GM18861 (cell line): ENCODE measurements at regions not wholly inside any gene's neighbourhood (a gene's known extent, or its start where the extent isn't known, plus 50 kb on each side); places are given as distances from the start of the nearest gene placed in this dataset.
A peak's percentile ranks its signal among the peaks of the same experiment; 100 is the strongest.
"Not testable (repeated sequence)": the region's sequence is repeated elsewhere in the genome, so short reads cannot be mapped to it uniquely, and the experiment has no call there.

ENCODE experiments used
- ATAC-seq: cut with Tn5 transposase; IDR thresholded peaks from one replicate; pipeline ENCODE4 v1.9.1; 2021; ENCODE audit not compliant: unreplicated experiment

DNA sequence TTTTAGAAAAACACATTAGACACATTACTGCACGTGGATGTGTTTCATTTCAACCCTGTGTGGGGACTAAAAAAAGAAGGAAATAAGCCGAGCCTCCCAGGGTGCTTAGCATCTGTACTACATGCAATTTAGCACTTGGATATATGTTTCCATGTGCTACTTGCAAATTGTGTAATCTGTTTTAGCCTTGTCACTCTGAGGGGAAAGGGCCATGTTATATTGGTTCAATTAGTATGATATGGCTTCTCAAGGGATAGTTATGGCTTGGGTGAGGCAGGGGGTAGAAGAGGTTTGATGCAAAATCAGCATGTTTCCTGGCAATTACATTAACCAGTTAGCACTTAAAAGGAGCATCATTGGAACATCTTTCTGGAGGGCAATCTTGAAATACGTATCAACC, 353.5 kb upstream of the GOT2 start:
- ATAC-seq: no peak

DNA sequence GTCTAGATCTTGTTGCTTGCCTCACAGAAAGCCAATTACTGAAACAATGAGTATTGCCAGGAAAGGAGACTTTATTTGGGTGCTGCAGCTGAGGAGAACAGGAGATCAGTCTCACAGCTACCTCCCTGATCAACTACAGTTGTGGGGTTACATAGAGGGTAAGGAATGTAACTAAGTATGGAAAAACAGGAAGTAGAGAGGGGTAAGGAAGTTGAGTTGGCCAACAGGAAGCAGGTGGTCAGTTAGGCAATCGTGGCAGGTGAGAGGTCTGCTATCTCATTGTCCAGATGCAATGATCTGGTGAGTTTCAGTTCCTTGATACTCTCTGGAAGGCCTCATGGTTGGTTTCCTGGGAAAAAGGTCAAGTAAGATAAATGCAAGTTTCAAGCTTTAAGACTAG, 333.1 kb upstream of the GOT2 start:
- no peak for ATAC-seq

DNA sequence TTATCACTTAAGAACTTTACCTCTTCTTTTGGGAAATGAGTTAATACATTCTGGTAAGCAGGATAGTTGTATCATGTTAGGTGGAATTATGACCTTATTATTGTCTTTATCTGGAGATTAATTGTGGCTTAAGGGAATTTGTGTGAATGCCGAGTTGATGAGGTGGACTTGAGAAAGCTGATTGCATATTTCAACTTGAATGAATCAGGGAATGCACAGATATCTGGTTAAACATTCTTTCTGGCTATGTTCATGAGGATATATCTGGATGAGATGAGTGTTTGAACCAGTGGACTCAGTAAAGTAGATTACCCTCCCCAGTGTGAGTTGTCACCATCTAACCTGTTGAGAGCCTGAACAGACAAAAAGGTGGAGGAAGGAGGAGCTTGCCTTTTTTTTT, 326.1 kb upstream of the GOT2 start:
- no peak for ATAC-seq

DNA sequence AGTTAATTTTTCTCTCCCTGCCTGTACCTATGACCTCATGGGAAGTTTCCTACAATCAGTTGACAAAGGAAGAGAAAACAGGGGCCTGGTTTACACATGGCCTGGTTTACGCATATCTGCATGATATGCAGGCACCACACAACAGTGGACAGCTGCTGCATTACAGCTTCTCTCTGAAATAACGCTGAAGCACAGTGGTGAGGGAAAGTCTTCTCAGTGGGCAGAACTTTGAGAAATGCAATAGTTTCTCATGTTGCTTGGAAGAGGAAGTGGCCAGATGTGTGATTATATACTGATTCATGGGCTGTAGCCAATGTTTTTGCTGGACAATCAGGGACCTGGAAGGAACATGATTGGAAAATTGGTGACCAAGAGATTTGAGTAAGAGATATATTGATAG, 324.1 kb upstream of the GOT2 start:
- no peak for ATAC-seq

DNA sequence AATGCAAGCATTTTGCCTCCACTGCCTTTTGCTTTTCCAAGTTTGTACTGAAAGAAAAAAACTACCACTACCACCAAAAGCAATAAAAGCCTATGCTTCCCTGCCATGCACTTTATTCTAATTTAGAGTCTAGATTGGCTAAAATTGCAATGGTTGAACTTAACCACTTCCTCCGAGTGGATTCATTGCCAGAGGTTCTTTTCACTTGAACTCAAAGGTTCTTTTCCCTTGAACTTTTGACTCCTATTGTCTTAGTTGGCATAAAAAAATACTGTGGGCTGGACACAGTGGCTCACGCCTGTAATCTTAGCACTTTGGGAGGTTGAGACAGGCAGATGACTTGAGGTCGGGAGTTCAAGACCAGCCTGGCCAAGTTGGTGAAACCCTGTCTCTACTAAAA, 319.8 kb upstream of the GOT2 start:
- ATAC-seq: no peak

DNA sequence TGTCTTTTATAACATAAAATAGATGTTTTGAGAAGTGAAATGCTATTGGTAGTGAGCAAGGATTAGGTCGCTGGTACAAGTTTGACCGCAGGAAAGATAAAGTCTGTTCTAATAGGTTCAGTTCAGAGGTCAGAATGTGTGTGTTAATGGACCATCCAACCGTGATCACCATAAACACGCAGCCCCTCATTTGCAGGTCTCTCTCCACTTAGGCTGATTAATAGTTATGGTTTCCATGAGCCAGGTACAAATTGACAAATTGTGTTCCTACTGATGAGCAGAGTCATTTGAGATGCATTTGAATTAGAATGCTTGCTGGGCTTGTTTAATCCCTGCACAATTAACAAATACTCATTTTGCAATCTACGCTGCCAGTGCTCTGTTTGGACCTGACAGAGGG, 318.1 kb upstream of the GOT2 start:
- no peak for ATAC-seq

DNA sequence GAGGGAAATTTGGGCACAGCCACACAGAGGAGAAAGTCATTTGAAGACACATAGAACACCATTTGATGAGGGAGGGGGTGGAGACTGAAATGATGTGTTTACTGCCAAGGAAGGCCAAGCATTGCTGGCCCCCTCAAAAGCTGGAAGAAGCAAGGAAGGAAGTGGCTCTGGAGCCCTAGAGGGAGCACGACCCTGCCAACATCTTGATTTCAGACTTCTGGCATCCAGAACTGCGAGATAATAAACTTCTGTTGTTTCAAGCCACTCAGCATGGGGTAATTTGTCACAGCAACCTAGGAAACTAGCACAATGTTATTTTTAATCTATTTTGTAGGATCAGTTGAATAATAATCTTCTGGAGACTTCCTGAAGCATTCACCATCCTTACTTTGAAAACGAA, 314.8 kb upstream of the GOT2 start:
- no peak for ATAC-seq

DNA sequence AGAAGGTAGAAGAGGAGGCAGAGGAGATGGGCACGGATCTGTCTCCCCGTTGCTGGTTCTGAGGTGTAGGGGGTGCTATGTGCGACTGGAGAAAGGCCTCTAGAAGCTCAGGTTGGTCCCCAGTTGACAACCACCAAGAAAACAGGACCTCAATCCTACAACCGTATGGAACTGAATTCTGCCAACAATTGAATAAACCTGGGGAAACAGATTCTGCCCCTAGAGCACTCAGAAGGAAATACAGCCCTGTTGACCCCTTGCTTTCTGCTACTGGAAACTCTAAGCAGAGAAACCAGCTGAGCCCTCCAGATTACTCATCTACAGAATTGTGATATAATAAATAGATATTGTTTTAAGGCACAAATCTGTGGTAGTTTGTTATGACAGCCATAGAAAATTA, 313.0 kb upstream of the GOT2 start:
- no peak for ATAC-seq

DNA sequence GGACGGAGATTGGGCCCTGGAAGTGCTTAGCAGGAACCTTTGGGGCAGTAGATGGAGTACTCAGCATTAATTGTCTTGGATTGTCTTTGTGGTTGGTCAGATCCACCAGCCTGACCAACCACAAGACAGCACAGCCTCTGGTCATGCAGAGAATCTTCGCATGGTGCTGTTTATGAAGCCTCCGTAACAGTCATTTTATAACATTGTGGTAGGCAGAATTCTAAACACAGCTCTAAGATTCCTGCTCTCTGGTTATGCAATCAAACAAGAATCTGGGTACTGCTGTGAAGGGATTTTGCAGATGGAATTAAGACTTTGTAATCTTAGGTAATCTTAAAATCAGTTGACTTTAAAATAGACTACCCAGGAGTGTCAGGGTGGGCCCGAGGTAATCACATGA, 312.2 kb upstream of the GOT2 start:
- no peak for ATAC-seq

DNA sequence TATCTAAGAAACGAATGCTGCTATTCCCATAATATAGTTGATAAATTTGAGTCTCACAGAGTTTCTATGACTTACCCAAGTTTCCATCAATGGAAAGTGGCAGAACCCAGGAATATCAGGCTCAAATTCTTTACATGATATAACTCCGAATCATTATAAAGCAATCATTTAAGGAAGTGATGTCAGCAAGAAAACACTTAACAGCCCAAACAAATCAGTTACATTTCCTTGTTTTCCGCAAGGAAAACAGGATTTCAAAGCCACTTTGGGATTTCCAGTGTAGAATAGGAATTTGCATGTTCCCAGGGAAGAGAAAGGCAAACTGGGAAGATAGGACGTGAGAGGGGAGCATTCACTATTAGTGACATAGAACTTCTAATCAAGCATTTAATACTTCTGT, 311.4 kb upstream of the GOT2 start:
- no peak for ATAC-seq

DNA sequence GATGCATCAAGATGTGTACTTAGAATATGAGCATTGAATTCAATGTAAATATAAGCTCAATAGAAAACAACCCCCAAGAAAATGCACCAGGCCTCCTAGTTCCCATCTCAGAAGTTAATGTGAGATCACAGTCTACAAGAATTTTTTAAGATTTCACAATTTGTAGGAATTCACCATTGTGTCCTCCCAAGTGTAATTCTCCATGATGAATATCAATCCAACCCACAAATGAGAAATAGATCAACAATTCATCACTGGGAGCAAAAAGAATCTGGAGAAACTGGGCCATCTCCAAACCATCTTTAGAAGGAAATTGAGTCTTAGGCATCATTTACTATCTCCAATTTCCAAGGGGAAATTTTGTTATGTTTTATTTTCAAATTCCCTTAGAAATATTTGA, 310.5 kb upstream of the GOT2 start:
- no peak for ATAC-seq

DNA sequence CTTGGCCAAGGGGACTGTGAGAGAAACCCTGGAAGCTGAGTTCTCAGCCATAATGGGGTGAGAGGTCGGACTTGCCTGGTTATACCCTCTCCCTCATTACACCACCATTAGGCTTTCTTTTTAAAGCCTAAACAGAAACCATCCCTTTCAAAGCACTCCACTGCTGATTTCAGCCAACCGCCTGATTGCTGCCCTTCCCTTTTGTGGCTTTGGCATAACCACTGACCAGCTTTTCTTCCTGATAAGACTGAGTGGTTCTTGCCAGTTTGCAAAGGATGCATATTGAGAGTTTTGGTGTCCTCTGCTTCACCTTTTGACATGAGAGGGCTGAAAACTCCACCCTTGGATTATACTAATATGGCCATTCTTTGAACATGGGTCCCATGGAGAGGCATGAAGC, 308.2 kb upstream of the GOT2 start:
- ATAC-seq: no peak

DNA sequence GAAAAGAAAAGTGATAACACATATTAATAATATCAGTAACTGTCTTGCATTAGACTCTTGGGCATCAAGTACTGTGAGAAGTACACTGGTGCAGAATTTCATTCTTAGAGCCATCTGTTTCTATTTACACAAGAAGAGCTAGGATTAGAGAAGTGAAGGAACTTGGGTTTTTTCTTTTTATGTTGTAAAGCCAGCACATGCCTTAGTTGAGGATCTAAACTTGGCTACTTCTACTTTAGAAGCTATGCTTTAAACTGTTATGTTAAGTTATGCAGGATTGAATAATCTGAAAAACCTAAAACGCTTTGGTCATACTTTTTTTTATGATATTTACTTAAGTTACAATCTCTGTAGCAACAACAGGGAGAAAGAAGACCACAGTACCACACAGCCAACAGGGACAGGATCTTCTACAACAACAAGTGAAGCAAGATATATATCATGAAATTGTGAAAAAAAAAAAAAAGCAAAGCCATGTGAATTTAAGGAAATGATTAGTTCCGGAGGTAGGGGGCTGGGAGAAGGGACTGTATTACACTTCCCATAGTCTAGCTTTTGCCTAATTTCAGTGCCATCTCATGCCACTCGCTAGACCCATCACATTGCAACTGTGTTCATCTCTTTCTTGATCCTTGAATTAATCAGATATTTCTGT, 305.1 kb upstream of the GOT2 start:
- no peak for ATAC-seq

DNA sequence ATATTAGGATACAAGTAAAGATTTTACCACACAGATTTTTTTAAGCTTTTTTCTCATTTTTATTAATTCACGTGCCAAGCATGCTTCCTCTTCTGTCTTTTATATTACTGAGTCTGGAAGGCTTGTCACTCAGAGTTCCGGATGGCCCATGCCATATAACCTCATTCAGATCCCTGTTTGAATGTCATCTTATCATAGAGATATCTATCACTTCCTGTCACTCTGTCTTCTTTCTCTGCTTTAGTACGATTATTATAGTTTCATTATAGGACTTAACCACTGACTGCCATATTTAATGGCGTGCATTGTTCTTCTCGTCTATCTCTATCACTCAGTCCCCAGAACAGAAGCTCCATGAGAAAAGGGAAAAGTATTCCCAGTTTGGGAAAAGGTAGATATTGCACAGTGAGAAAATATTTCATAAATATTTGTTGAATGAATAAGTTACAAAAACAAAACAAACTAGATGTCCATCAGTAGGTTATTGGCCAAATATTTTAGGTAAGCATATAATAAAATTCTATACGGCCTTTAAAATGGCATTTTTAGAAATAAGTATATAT, 296.9 kb upstream of the GOT2 start:
- ATAC-seq: no peak

DNA sequence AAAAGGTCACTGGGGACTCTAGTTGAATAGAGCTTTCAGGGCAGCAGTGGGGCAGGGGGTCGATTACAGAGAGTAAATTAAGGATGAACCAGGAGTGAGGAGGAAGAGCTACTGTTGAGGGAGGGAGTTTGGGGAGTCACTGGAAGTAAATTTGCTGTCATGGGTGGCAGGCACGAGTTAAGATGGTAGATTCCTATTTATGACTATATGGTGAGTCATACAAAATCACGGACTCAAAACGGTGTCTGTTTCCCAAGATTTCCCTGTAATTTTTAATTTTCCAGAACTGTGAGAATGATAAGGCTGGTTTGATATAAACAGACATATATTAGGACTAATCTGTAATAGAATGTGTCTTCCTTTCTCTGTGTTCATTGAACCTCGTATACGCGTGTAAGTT, 287.6 kb upstream of the GOT2 start:
- no peak for ATAC-seq

DNA sequence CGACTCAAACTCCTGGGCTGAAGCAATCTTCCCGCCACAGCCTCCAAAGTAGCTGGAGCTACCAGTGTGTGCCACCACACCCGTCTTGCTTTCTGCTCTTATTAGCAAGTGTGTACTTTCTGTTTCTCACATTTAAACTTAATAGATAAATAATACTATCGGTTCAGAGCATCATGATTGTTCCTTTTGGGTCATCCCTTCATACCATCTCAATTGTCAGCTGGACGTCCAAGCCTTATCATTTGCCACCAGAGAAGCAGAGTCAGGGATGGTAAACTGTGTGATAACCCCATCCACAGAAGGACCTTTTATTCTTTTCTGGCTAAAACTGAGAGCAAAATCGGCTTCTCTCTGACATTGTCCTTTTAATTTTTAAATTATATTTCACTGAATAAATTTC, 279.8 kb upstream of the GOT2 start:
- no peak for ATAC-seq

DNA sequence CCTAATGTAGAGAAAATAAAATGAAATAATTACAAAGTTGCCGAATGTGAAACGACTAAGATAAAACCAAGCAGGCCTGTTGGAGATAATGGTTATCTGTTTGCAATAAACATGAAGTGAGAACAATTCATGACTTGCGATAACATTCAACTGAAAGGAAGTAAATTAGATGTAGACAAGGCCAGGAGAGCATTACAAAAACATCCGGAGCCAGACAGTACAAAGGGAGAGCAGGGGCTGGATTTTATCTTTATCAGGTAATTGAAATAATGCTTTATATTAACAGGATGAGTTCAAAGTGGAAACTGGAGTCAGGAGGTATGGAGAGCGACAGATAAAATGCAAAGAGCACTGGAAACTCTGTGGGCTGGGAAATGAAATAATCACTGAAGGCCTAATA, 265.6 kb upstream of the GOT2 start:
- no peak for ATAC-seq

DNA sequence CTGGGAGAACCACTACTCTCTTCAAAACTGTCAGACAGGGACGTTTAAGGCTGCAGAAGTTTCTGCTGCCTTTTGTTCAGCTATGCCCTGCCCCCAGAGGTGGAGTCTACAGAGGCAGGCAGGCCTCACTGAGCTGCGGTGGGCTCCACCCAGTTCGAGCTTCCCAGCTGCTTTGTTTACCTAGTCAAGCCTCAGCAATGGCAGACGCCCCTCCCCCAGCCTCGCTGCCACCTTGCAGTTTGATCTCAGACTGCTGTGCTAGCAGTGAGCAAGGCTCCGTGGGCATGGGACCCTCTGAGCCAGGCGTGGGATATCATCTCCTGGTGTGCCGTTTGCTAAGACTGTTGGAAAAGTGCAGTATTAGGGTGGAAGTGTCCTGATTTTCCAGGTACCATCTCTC, 258.6 kb upstream of the GOT2 start:
- ATAC-seq: not testable (repeated sequence)

DNA sequence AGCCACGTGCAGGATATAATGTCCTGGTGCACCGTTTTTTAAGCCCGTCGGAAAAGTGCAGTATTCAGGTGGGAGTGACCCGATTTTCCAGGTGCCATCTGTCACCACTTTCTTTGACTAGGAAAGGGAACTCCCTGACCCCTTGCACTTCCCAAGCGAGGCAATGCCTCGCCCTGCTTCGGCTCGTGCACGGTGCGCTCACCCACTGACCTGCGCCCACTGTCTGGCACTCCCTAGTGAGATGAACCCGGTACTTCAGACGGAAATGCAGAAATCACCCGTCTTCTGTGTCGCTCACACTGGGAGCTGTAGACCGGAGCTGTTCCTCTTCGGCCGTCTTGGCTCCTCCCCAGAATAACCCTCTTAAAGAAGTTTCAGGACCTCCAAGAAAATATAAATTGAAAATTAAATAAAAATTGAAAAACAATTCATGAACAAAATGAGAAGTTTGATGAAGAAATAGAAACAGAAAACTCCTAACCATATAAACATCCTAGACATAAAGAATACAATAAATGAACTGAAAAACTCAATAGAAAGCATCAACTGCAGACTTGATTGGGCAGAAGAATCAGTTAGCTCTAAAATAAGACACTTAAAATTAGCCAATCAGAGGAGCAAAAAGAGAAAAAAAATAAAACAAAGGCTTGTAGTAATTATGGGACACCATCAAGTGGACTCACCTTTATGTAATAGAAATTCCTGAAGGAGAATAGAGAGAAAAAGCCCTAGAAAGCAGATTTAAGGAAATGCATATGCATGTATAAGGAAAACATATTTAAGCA, 249.3 kb upstream of the GOT2 start:
- not testable (repeated sequence) for ATAC-seq

DNA sequence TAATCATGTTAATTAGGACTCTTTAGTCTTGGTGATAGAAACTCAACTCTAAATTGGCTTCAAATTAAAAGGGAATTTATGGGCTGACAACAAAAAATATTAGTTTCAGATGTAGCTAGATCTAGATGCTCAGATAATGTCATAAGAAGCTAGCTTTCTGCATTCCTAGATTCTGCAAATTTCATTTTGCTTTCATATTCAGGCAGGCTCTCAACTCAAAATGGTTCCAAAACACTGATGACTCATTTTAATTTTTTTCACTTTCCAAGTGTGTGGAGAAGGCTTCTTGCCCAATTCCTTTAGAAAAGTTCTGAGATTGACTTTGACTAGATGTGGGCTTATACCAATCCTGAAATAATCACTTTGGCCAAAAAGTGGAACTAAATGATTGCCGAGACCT, 236.7 kb upstream of the GOT2 start:
- peak; percentile 83 for ATAC-seq

DNA sequence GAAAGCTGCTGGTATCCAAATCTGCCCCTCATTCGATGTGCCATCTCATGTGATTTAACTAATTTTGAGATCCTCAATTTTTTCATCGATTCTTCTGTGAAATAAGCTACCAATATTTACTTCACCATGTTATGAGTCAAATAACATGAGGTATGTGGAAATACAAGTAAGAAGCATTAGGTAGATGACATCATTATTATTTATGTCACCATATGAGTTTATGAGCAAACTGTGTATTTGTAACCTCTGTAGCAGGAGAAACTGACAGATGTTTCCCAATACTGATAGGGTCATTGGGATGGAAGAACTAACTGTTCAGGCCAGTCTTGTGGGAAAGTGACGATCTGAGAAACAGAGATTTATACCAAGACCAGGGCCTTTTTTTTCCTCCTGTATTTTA, 229.4 kb upstream of the GOT2 start:
- no peak for ATAC-seq

DNA sequence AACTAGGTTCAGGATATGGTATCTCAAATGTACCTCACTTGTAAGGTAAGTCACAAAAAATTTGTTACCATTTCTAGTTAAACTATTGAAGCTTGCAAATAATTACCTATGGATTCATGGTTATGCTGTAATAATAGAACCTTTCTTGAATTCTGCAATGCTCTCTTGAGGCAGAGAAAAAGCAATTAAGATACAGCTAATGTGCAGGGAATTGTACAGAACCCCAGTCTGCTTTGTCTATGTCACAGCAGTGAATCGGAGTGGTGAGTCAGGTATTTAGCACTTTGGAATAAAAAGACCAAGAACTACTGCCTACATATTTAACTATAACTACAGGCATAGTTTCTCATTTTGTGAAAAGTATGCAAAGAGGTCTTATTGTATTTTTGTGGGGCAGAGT, 228.7 kb upstream of the GOT2 start:
- no peak for ATAC-seq

DNA sequence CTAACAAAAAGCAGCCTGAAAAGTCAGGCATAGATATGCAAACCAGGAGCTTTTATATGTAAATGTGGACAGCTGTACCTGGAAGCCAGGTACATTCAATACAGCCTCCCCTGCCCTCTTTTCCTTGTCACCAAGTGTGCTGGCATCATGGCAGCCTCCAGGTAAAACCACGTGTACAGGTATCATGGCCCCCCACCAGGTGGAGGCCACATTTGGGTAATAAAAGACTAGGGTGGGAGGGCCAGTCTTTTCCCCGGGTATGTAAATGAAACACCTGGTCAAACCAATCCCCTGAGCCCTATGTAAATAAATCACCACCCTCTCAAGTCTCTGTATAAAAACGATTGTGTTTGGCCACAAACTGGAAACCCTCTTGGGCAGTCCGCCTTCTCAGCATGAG, 226.4 kb upstream of the GOT2 start:
- ATAC-seq: no peak
